NB4 (cell line): ENCODE measurements at regions not wholly inside any gene's neighbourhood (a gene's known extent, or its start where the extent isn't known, plus 50 kb on each side); places are given as distances from the start of the nearest gene placed in this dataset.

Source experiments
- DNase-seq: peaks from one replicate; pipeline ENCODE4 v3.0.0; 2010; ENCODE audit warnings: low read depth
- H3K4me3 ChIP-seq: one replicate; pipeline ENCODE4 v1.5.1; 2011; ENCODE audit warnings: mild to moderate bottlenecking, low read depth, low read length, moderate library complexity
- CTCF ChIP-seq: IDR thresholded peaks from one replicate; pipeline ENCODE4 v1.5.1; 2012; ENCODE audit warnings: low read depth, low read length
- MAX ChIP-seq: IDR thresholded peaks from 2 replicates; pipeline ENCODE4 v1.6.1; 2011; ENCODE audit warnings: low read depth, low read length
- MYC ChIP-seq: IDR thresholded peaks from 2 replicates; pipeline ENCODE4 v1.6.1; 2011; ENCODE audit warnings: low read depth, low read length
- POLR2A ChIP-seq: IDR thresholded peaks from 2 replicates; pipeline ENCODE4 v1.6.1; 2011; ENCODE audit warnings: mild to moderate bottlenecking; ENCODE audit not compliant: insufficient read length; ENCODE audit errors: extremely low read depth

- no peak overlapping the region for H3K4me3 ChIP-seq
- DNase-seq: no peak
- TF ChIP-seq CTCF (no peak), MAX (no peak), POLR2A (no peak), MYC (no peak)
These were observed 101.8 kb upstream of the SGK1 start for GRCh38 chr6:134419716-134420115.

GRCh38 chr6:134416418-134417154, 98.7 kb upstream of the SGK1 start:
- TF ChIP-seq CTCF: no peak
- no peak for TF ChIP-seq MAX
- TF ChIP-seq POLR2A: no peak
- no peak for TF ChIP-seq MYC
- DNase-seq: no peak
- no peak overlapping the region for H3K4me3 ChIP-seq

DNA sequence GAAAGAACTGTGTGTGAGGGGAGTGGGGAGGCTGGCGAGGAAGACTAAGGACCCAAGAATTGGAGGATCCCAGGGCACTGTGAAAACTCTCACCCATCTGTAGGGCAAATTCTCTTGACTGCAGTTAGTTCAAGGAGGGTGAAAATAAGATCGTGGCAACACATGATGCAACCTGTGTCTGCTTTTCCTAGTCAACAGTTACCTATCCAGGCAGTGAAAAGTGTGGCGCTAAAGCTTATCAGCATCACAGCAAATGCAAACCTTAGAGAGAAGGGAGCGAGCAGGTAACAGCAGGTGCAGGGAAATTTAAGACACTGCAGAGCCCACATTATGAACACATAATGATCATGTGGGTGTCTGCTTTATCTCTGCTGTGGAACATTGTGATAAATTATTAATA, 97.7 kb upstream of the SGK1 start:
- TF ChIP-seq MYC (no peak), POLR2A (no peak), CTCF (no peak), MAX (no peak)
- DNase-seq: no peak
- H3K4me3 ChIP-seq: no peak overlapping the region

GRCh38 chr6:134415194-134415593, 97.3 kb upstream of the SGK1 start:
- H3K4me3 ChIP-seq: no peak overlapping the region
- TF ChIP-seq POLR2A (no peak), MYC (no peak), CTCF (no peak), MAX (no peak)
- DNase-seq: no peak

GRCh38 chr6:134414793-134415192, 96.9 kb upstream of the SGK1 start:
- TF ChIP-seq CTCF: no peak
- TF ChIP-seq MAX: no peak
- TF ChIP-seq MYC: no peak
- TF ChIP-seq POLR2A: no peak
- peak; percentile 40 for DNase-seq
- H3K4me3 ChIP-seq: no peak overlapping the region

- TF ChIP-seq POLR2A (no peak), MAX (no peak), MYC (no peak), CTCF (no peak)
- no peak overlapping the region for H3K4me3 ChIP-seq
- peak; percentile 76 for DNase-seq
These were observed 95.3 kb upstream of the SGK1 start for GRCh38 chr6:134413241-134413643.
